Mucosa of descending colon (tissue), 3 donors: ENCODE measurements at regions not wholly inside any gene's neighbourhood (a gene's known extent, or its start where the extent isn't known, plus 50 kb on each side); places are given as distances from the start of the nearest gene placed in this dataset.

ENCODE experiments used
- ATAC-seq: fragments of 200-7000 bp; cut with Tn5 transposase; one replicate; pipeline ENCODE4 v1.9.1; 2020; ENCODE audit warnings: mild to moderate bottlenecking, moderate library complexity
- DNase-seq, 3 donors: peaks; one replicate each; pipeline ENCODE4 v3.0.0-alpha.2; 2020
- H3K36me3 ChIP-seq: fragments of 200-600 bp; one replicate; pipeline ENCODE4 v1.8.0; 2021; ENCODE audit warnings: low read depth, mild to moderate bottlenecking
- H3K4me1 ChIP-seq: fragments of 200-600 bp; one replicate; pipeline ENCODE4 v1.8.0; 2021; ENCODE audit warnings: low read depth, mild to moderate bottlenecking
- H3K4me3 ChIP-seq: fragments of 200-600 bp; one replicate; pipeline ENCODE4 v1.8.0; 2021; ENCODE audit warnings: mild to moderate bottlenecking
- H3K9me3 ChIP-seq: fragments of 200-600 bp; one replicate; pipeline ENCODE4 v1.8.0; 2021; ENCODE audit warnings: mild to moderate bottlenecking
- CTCF ChIP-seq: fragments of 200-600 bp; IDR thresholded peaks from one replicate; pipeline ENCODE4 v1.8.0; 2022; ENCODE audit warnings: antibody characterized with exemption, mild to moderate bottlenecking
- intact Hi-C, 2 donors: fragments of 100-400 bp; cut with DNase I in 1 of 2; cut with micrococcal nuclease in 1 of 2; formaldehyde crosslinking; loops; one replicate each; pipeline versions ENCODE4 v1.11.0 to v1.11.1; 2022; cut with DNase I, micrococcal nuclease
- donor health status: DM: no; HTN: no; CAD: no; lungs with moderate emphysema.
- donor health status: DM: no; HTN: no; CAD: no.
- donor health status: DM: no; HTN: yes; CAD: no.

DNA sequence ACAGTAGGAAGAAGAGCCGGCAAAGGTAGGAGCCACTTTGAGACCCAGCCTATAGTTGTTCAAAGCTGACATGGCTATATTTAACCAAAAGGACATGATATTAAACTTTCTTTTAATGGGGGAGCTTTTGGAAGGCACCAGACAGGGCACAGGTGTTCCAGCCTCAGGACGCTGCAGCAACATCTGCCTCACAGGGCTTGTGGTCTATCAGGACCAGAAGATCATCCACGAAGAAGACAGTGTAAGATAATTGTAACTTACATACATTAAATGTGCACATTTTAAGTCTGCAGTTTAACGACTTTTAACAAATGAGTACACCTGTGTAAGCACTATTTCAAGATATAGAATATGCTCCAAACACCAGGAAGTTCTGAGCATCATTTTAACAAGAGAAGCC lies 168.2 kb upstream of the PMEPA1 start:
- no peak for DNase-seq
- Histone ChIP-seq H3K4me3 (no peak overlapping the region), H3K36me3 (no peaks in the 10 kb centered on the region), H3K4me1 (no peaks in the 10 kb centered on the region), H3K9me3 (no peaks in the 10 kb centered on the region)
- intact Hi-C loops, result no loop called here
- ATAC-seq, result no peak
- no peak for TF ChIP-seq CTCF

DNA sequence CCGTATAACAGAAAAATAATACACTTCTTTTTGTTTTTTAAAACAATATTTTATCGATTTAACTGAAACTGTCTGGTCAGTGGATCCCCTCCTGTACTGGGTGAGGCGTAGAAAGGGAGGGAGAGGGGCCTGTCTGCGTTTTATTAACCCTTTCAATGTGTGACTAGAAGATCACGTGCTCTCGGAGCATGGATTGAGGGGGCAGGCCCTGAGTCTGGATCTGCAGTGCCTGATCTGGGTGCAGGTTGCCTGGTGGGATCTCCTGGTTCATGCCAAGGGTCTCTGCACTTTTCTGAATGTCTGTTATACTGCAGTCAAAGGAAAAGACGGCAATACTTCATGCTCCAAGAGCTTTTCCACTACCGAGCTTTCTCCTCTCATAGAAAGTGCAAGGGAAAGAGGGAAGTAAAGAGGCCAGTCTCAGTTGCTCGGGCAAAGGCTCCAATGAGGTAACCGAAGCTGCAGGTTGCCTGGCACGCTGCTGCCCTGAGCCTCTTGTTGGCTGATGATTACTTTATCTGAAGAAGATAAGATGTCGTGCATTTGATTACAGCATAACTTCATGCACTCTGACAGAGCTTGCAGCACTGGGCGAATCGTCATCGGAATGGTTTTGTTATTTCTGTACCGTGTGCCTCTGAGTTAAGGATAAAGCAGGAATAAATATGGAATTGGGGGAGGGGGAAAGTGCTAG lies 167.5 kb upstream of the PMEPA1 start:
- H3K9me3 ChIP-seq, result no peaks in the 10 kb centered on the region
- no peaks in the 10 kb centered on the region for H3K4me1 ChIP-seq
- intact Hi-C loops, result no loop called here
- no peak for TF ChIP-seq CTCF
- ATAC-seq (no peak), DNase-seq (no peak)
- no peak overlapping the region for H3K4me3 ChIP-seq
- no peaks in the 10 kb centered on the region for H3K36me3 ChIP-seq

DNA sequence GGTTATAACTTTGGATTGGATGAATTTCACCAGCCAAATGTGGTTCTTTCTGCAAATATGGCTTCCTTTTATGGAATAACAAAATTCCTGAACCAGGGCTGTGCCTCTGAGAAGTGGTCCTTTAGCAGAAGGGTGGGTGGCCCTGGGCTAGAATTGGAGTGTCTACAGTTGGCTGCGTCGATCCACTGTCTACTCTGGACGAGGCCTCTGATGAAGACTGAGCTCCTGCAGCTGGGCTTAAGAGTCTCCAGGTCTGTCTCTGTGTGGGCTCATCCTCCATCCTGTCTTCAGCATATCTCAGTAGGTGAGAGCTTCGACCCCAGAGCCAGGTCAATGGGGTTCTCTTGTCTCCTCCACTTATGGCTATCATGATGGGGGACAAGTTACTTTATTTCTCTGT lies 166.3 kb upstream of the PMEPA1 start:
- Histone ChIP-seq H3K4me1 (no peaks in the 10 kb centered on the region), H3K9me3 (no peaks in the 10 kb centered on the region), H3K4me3 (no peak overlapping the region), H3K36me3 (no peaks in the 10 kb centered on the region)
- ATAC-seq (no peak), DNase-seq (no peak)
- intact Hi-C loops, result no loop called here
- TF ChIP-seq CTCF, result no peak

GRCh38 chr20:57874141-57874540 lies 164.3 kb upstream of the PMEPA1 start:
- no peaks in the 10 kb centered on the region for H3K9me3 ChIP-seq
- no peaks in the 10 kb centered on the region for H3K4me1 ChIP-seq
- TF ChIP-seq CTCF, result no peak
- ATAC-seq, result no peak
- H3K36me3 ChIP-seq, result no peaks in the 10 kb centered on the region
- DNase-seq, result no peak
- intact Hi-C loops, result no loop called here
- no peak overlapping the region for H3K4me3 ChIP-seq

DNA sequence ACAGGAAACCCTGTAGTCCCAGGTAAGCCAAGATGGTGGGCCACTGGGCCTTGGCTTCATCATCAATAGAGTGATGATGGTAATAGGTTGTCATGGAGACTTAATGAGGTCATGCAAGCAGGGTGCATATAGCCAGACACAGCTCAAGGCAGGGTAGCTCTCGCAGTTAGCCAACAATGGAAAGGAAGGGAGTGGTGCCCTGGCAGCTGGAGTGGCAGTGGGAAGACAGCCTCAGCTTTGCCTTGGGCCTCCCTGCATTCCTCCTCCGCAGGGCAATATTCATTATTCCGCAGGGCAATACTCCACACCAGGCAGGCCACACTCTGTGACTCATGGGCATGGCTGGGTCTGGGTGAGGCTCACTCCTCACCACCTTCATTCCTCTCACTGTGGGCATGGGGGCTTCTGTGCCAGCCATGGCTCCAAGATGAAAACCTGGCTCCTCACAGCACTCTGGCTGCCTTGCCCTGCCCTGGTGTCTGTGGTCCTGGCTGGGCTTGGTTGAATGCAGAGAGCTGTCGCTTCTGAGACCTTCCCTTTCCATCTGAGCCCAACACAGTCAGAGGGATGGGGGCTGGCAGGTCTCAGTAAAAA lies 163.1 kb upstream of the PMEPA1 start:
- Histone ChIP-seq H3K4me3 (no peak overlapping the region), H3K4me1 (no peaks in the 10 kb centered on the region), H3K9me3 (no peaks in the 10 kb centered on the region), H3K36me3 (no peaks in the 10 kb centered on the region)
- ATAC-seq, result no peak
- no peak for DNase-seq
- no peak for TF ChIP-seq CTCF
- intact Hi-C loops, result no loop called here

DNA sequence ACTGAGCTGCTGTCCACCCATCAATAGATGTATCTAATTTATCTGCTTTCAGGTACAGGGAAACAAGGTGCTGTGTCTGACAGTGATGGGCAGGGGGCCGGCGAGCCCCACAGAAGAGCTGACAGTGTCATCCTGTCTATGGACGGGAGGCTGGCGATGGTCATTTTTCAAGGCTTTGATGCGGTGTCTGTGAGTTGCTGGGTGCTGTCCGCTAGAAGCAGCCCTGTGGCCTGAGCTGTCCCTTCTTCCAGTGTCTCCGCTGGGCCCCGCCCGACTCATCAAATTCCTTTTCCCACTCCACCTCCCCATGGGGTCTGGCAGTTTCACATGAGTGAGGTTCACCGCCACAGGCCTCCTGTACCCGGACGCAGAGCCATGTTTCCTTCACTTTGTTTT lies 161.4 kb upstream of the PMEPA1 start:
- intact Hi-C loops, result no loop called here
- H3K9me3 ChIP-seq, result no peaks in the 10 kb centered on the region
- ATAC-seq (no peak), DNase-seq (no peak)
- no peak overlapping the region for H3K4me3 ChIP-seq
- no peaks in the 10 kb centered on the region for H3K4me1 ChIP-seq
- no peak for TF ChIP-seq CTCF
- no peaks in the 10 kb centered on the region for H3K36me3 ChIP-seq
